ENCODE measurements at regions not wholly inside any gene's neighbourhood (a gene's known extent, or its start where the extent isn't known, plus 50 kb on each side); places are given as distances from the start of the nearest gene placed in this dataset.
"Not testable (repeated sequence)": the region's sequence is repeated elsewhere in the genome, so short reads cannot be mapped to it uniquely, and the experiment has no call there.

DNA sequence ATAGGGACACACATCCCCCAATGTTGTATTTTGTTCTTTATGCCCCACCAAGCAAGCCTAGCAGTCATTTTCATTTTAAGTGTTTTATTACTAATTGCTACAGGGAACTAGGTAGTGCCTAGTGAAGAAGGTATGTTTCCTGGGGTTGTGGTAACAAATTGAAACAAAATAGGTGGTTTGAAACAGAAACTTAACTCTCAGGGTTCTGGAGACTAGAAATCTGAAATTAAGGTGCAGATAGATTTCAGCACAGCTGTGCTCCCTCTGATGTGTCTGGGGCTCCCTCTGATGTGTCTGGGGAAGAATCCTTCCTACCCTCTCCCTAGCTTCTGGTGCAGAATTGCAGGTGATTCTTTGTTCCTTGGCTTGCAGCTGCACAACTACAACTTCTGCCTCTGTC, 390.1 kb downstream of the ZFHX3 start:
- no peak for DNase-seq

DNA sequence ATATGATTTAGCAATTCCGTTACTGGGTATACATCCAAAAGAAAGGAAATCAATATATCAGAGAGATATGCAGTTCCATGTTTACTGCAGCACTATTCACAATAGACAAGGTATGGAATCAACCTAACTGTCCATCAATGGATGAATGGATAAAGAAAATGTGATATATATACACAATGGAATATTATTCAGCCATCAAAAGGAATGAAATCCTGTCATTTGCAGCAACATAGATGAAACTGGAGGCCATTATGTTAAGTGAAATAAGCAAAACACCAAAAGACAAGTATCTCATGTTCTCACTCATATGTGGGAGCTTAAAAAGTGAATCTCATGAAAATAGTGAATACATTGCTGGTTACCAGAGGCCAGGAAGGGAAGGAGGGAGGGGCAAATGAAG, 390.8 kb downstream of the ZFHX3 start:
- no peak for DNase-seq

DNA sequence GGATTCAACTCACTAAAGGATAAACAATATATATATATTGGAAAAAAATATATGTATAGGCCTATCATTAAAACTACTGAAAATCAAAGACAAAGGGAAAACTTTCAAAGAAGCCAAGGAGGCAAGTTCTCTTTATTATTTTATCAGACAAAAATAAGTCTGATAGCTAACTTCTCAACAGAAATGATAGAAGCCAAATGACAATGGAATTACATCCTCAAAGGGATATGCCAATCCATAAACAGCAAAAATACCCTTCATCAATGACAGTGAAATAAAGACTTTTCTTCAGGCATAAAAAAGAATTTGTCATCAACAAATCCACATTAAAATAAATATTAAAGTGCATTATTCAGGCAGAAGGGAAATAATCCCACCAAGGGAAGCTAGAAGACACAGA, 393.4 kb downstream of the ZFHX3 start:
- DNase-seq = no peak

DNA sequence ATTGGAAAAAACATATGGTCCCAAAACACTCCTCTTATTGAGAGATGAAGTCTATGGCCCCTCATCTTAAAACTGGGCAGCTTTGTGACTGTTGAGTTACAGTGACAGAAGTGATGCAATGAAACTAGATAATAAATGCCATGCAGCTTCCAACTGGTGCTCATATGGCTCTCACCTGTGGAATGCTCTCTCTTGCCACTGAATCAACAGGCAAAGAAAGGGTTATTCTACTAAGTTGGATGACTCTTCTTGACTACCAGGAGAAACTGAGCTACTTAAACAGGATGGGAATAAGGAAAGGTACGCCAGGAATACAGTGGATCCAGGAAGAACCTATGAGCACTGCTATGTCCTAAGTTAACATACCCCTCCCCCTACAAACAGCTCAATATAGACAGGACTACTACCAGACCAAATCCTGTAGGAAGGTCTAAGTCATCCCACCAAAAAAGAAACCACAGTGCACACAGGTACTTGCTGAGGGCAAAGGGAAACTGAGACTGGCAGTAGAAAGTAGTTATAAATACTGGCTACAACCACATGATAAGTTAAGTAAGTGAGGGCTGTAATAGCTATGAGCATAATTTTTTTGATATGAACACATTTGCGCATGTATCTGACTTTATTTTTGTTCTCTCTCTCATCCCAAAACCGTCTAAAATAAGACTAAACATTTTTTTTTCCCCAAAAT, 398.5 kb downstream of the ZFHX3 start:
- DNase-seq = no peak

DNA sequence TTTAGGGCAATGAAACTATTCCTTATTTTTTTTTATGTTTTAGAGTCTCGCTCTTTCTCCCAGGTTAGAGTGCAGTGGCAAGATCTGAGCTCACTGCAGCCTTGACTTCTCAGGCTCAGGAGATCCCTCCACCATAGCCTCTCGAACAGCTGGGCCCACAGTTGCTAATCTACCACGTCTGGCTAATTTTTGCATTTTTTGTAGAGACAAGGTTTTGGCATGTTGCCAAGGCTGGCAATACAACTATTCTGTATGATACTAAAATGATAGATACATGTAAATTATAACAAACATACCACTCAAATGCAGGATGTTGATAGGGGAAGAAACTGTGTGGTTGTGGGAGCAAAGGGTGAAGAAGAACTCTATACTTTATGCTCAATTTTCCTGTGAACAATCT, 401.3 kb downstream of the ZFHX3 start:
- no peak for DNase-seq

DNA sequence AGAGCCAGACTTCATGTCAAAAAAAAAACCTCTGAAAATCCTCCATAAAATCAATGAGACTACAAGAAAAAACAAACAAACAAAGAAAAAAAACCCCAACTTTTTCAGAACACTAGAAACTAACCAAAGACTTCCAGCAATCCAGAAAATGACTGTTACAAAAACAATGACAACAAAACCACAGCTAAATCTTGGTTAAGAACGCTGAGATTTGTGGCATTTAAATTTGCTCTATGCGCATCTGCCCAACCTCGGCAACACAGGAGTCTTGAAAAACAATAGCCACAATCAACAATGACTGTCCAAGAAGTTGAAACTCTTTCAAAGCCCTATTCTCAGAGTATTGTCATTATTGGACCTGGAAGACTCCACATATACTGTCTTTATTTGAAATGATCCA, 402.4 kb downstream of the ZFHX3 start:
- DNase-seq = no peak

DNA sequence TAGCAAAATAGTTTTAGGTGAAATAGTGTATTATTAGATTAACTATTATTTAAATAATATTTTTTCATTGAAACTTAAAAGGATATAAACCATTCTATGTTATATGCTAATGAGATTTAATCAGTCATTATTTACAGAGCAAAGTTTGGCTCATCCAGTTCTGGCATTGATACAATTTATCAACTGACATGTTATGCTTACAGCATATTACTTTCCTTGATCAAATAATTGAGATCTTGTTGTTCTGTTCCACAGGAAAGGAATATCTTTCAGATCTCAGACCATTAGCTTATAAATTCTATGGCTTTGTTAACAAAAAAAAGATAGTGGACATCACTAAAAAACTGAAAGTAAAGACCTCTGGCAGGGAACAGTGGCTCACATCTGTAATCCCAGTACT, 403.0 kb downstream of the ZFHX3 start:
- DNase-seq = no peak

DNA sequence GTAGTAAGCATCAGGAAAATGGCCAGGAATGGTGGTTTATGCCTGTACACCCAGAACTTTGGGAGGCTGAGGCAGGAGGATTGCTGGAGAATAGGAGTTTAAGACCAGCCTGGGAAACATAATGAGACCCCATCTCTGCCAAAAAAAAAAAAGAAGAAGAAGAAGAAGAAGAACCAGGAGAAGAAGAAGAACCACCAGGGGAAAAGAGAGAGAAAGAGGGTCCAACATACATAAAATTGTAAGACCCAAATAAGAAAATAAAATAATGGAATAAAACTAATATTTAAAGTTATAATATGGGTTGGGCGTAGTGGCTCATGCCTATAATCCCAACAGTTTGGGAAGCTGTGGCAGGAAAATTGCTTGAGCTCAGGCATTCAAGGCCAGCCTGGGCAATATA, 408.4 kb downstream of the ZFHX3 start:
- no peak for DNase-seq

DNA sequence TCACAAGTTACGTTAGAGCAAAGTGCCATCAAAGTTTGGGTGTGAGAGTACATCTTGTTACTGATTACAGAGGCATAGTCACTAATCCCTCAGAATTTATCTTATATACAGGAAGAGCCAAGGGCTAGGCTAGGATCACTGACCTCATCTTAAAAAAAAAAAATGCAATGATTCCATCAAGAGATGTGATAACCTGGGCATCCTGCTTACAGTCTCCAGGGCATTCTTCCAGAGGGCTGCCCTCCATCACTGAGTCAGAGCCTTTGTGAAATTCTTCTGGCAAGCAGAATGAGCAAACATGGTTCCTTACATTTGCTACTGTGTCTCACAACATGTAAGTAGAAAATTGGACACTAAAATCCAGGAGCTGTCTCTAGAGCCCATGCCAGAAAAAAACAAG, 410.6 kb downstream of the ZFHX3 start:
- no peak for DNase-seq

DNA sequence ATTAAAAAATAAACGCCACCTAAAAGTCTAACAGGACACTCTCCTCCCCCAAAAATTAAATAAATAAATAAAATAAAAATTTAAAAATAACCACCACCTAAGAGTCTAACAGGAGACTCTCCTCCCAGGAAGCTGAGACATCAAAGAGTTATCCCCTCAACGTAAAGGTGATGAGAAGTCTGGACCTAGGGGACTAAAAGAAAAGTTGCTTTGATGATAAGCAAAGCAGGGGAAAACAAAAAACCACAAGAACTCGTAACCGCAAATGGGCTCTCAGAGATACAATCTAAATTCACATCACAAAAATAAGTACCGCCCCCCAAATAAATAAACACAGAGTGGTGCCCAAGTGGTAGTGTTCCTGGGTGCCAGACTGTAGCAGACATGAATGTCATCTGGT, 412.2 kb downstream of the ZFHX3 start:
- no peak for DNase-seq

DNA sequence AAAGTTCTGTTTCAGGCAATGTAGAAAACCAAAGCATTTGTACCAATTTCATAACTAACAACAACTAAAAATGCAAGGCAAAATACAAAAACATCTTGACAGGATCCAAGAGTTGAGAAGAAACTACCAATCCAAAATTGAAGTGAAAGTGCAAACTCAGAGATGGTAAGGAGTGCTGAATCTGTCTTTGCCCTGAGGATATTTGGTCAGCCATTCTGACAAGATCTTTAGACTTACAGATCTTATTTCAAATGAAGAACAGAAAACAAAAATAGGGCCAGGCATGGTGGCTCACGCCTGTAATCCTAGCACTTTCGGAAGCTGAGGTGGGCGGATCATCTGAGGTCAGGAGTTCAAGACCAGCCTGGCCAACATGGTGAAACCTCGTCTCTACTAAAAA, 412.8 kb downstream of the ZFHX3 start:
- DNase-seq = no peak

DNA sequence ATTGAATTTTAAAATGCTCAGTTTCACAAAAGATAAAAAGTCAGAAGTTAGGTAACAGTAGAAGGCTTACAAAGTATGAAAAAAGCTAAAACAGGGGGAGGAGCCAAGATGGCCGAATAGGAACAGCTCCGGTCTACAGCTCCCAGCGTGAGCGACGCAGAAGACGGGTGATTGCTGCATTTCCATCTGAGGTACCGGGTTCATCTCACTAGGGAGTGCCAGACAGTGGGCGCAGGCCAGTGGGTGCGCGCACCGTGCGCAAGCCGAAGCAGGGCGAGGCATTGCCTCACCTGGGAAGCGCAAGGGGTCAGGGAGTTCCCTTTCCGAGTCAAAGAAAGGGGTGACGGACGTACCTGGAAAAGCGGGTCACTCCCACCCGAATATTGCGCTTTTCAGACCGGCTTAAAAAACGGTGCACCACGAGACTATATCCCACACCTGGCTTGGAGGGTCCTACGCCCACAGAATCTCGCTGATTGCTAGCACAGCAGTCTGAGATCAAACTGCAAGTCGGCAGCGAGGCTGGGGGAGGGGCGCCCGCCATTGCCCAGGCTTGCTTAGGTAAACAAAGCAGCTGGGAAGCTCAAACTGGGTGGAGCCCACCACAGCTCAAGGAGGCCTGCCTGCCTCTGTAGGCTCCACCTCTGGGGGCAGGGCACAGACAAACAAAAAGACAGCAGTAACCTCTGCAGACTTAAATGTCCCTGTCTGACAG, 420.6 kb downstream of the ZFHX3 start:
- not testable (repeated sequence) for DNase-seq

DNA sequence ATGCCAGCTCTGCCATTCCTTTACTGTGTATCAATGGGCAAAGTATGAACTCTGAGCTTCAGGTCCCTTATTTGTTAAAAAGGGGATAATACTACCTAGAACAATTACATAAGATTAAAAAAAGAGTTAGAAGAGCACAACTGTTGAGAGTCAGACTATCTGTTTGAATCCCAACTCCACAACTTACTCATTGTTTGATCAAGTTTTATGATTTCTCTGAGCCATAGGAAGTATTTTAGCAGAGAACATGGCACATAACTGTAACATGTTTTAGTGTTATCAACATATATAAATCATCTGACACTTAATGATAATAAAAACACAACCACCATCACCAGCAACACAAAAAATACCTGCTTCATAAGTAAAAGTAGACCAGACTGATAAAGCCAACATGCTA, 421.3 kb downstream of the ZFHX3 start:
- DNase-seq = no peak

DNA sequence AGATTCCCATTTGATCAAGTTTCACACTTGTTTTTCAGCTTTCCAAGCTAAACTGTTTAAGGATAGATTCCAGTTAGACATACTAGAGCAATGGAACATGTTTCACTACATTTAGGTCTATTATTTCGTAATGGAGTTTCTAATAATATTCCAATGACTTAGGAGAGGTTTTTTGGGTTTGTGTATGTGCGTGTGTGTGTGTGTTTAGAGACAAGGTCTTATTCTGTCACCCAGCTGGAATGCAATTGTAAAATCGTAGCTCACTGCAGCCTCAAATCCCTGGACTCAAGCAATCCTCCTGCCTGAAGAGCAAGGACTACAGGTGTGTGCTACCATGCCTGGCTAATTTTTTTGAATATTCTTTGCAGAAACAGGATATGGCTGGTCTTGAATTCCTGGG, 426.3 kb downstream of the ZFHX3 start:
- DNase-seq = no peak

DNA sequence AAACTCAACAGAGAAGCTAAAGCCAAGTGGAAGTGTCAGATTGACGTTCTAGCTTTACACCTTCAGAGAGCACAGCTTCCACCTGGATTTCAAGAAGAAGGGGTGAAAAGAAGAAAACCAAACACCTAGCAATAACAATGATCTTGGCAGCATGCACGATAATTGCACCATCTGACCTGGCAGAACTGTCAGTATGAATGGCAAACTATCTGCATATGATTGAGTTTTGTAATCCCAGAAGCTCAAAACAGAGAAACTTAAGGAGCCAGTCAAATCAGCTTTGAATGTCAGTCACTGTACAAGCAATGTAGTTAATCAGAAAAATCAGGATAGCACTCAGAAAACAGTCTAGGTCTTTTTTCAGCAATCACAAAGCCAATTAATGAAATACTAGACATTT, 427.1 kb downstream of the ZFHX3 start:
- DNase-seq = no peak

DNA sequence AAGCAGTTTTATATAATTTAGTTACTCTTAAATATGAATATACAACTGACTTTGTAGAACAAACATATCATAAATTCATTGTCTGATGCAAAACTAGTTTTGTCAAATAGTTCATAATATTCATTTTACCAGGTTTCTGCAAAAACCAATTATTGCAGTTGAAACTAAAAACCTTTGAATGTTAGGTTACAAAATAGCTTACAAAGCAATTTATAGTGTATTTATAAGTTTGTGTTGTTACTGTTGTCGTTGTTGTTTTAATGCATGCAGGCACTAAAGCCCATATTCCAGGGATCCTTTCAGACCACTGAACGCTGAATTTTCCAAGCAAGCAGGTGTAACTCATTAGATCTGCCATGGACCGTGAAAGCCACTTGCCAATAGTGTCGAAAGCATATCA, 427.6 kb downstream of the ZFHX3 start:
- no peak for DNase-seq

DNA sequence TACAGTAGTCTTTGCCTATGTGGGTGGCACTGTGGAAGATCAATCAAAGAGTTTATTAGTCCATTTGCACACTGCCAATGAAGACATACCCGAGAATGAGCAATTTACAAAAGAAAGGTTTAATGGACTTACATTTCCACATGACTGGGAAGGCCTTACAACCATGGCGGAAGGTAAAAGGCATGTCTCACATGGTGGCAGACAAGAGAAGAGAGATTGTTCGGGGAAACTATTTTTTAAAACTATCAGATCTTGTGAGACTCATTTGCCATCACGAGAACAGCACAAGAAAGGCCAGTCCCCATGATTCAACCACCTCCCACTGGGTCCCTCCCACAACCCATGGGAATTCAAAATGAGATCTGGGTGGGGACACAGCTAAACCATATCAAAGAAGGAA, 432.1 kb downstream of the ZFHX3 start:
- no peak for DNase-seq

DNA sequence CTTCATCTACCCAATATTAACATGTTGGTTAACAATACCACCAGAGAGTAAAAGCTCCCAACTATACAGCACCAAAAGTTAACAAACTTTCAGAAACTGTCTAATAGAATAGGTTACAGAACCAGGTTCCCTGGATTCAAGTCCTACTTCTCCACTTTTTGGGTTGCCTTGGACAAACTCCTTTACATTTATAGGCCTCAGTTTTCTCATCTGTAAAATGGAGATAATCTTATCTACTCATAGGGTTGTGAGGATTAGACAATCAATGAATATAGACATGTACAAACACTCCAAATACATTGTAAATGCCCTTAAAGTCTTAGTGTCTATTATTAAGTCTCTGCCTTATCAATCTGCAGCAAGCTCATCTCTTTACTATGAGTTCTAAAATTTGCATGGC, 435.2 kb downstream of the ZFHX3 start:
- no peak for DNase-seq

DNA sequence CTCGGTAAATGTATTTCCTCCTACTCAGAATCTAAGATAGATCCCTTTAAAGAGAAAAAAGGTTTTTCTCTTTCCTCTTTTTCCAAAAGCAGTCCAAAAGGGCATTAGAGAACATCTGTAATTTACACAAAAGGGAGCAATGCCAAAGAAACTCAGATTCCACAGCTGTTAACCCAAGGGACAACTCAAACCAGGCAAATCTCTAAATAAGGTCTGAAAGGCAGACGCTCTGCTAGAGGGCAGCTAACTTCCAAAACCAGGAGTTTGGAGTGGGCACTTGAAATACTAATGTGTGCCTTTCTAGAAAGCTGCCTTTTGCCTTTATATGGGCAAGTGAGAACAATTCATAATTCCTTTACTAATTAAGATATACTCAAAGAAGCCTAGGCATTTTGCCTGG, 435.7 kb downstream of the ZFHX3 start:
- DNase-seq = no peak

DNA sequence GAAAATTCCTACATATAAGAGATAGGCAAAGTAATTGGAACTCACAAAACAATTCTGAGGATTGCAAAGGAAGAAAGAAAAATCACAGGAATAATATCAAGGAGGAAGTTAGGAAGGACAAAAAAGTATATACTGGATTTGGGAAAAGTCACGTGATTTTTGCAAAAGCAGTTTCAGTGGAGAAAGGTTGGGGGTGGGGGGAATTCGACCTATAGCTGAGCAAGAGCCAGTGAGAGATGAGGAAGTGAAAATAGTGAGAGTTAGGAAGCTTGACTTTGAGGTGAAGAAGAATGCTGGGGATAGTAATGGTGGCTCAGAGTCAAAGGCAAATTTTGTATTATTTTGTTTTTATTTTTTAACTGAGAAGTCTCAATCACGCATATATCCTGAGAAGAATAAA, 438.0 kb upstream of the PMFBP1 start:
- DNase-seq = no peak

DNA sequence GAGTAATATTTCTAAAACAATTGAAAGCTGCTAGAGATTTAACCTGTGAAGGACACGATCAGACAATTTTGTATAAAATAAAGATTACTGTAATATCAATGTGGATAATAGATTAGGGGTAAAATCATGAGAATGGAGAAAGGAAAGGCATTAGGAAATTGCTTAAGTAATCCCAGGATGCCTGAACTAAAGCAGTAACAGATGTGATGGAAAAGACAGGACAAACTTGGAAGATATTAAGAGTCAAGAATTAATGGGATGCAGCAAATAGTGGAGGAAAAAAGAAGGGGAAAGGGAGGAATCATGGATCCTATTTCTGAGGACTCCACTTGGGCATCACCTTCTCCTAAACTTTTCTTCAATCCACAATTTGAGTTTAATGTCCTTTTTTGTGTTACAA, 437.1 kb upstream of the PMFBP1 start:
- DNase-seq = no peak

DNA sequence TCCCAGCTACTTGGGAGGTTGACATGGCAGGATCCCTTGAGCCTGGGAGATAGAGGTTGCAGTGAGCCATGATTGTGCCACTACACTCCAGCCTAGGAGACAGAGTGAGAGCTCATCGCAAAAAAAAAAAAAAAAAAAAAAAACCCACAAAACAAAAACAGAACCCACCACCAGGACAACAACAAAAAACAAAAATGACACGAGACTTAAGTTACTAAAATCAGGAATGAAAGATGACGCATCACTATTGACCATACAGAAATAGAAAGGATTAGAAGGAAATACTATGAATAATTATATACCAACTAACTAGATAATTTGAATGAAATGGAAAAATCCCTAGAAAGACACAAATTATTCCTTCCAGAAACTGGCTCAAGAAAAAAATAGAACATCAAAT, 432.4 kb upstream of the PMFBP1 start:
- no peak for DNase-seq

DNA sequence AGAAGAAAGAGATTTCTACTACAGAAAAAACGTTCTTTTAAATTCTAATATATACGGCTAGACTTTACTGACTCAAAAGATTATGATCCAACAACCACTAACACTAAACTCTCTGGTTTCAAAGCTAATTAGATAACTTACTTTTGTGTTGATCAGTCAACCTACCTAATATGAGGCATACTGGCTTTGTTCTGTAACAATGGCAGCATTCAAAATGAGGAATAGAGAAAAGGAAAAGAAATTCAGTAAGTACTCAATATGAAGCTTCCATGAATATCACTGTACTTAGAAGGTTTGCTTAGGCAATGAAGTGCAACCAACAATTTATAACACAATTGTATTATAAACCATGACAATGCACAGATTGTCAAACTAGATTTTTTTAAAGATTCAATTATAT, 430.5 kb upstream of the PMFBP1 start:
- DNase-seq = no peak

DNA sequence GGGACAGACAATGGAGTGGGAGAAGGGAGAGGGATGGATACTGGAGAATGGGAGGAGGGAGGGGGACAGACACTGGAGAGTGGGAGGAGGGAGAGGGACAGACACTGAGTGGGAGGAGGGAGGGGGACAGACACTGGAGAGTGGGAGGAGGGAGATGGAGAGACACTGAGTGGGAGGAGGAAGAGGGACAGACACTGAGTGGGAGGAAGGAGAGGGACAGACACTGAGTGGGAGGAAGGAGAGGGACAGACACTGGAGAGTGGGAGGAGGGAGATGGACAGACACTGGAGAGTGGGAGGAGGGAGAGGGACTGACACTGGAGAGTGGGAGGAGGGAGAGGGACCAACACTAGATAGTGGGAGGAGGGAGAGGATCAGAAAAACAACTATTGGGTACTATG, 426.7 kb upstream of the PMFBP1 start:
- DNase-seq = no peak
